ENCODE measurements at regions not wholly inside any gene's neighbourhood (a gene's known extent, or its start where the extent isn't known, plus 50 kb on each side); places are given as distances from the start of the nearest gene placed in this dataset.
"Not testable (repeated sequence)": the region's sequence is repeated elsewhere in the genome, so short reads cannot be mapped to it uniquely, and the experiment has no call there.

- no peak for DNase-seq (ENCODE audit: low read depth in 1 of 2, low spot score in 1 of 2)
- no peak for TF ChIP-seq JUND (IDR thresholded peaks at IDR 0.05; ENCODE audit: low read depth)
Measured at GRCh38 chr14:22194664-22195063, 394.4 kb downstream of the DAD1 start.

GRCh38 chr14:22190411-22191191 is 398.4 kb downstream of the DAD1 start:
- TF ChIP-seq JUND (IDR thresholded peaks at IDR 0.05; ENCODE audit: low read depth), result no peak
- in situ Hi-C loops (cut with HindIII; ENCODE audit: low pct_unique_long_range_greater_than_20kb, low sequenced_read_pairs), result no loop called here
- DNase-seq (ENCODE audit: low read depth in 1 of 2, low spot score in 1 of 2), result no peak

More at GRCh38 chr14:22194664-22195063, 394.4 kb downstream of the DAD1 start:
- in situ Hi-C loops (cut with HindIII; ENCODE audit: low pct_unique_long_range_greater_than_20kb, low sequenced_read_pairs), result no loop called here

- no peak for TF ChIP-seq JUND (IDR thresholded peaks at IDR 0.05; ENCODE audit: low read depth)
- DNase-seq (ENCODE audit: low read depth in 1 of 2, low spot score in 1 of 2), result no peak
- in situ Hi-C loops (cut with HindIII; ENCODE audit: low pct_unique_long_range_greater_than_20kb, low sequenced_read_pairs), result no loop called here
Measured at GRCh38 chr14:22189881-22190280, 399.1 kb downstream of the DAD1 start.

GRCh38 chr14:22188318-22188717 is 400.7 kb downstream of the DAD1 start:
- in situ Hi-C loops (cut with HindIII; ENCODE audit: low pct_unique_long_range_greater_than_20kb, low sequenced_read_pairs), result no loop called here
- DNase-seq (ENCODE audit: low read depth in 1 of 2, low spot score in 1 of 2), result no peak
- TF ChIP-seq JUND (IDR thresholded peaks at IDR 0.05; ENCODE audit: low read depth), result no peak

GRCh38 chr14:22185789-22186188 is 403.2 kb downstream of the DAD1 start:
- DNase-seq (ENCODE audit: low read depth in 1 of 2, low spot score in 1 of 2), result no peak
- in situ Hi-C loops (cut with HindIII; ENCODE audit: low pct_unique_long_range_greater_than_20kb, low sequenced_read_pairs), result no loop called here
- TF ChIP-seq JUND (IDR thresholded peaks at IDR 0.05; ENCODE audit: low read depth), result no peak

GRCh38 chr14:22185191-22185590 is 403.8 kb downstream of the DAD1 start:
- peak in 1 of 2 experiments; percentile 20 for DNase-seq (ENCODE audit: low read depth in 1 of 2, low spot score in 1 of 2)
- no peak for TF ChIP-seq JUND (IDR thresholded peaks at IDR 0.05; ENCODE audit: low read depth)
- in situ Hi-C loops (cut with HindIII; ENCODE audit: low pct_unique_long_range_greater_than_20kb, low sequenced_read_pairs), result no loop called here

- TF ChIP-seq JUND (IDR thresholded peaks at IDR 0.05; ENCODE audit: low read depth), result no peak
Measured at GRCh38 chr14:22184830-22185168, 404.2 kb downstream of the DAD1 start.

GRCh38 chr14:22184157-22184829 is 404.7 kb downstream of the DAD1 start:
- in situ Hi-C loops (cut with HindIII; ENCODE audit: low pct_unique_long_range_greater_than_20kb, low sequenced_read_pairs), result no loop called here

More at GRCh38 chr14:22184830-22185168, 404.2 kb downstream of the DAD1 start:
- DNase-seq (ENCODE audit: low read depth in 1 of 2, low spot score in 1 of 2), result no peak
- in situ Hi-C loops (cut with HindIII; ENCODE audit: low pct_unique_long_range_greater_than_20kb, low sequenced_read_pairs), result no loop called here

GRCh38 chr14:22180045-22180444 is 409.0 kb downstream of the DAD1 start:
- in situ Hi-C loops (cut with HindIII; ENCODE audit: low pct_unique_long_range_greater_than_20kb, low sequenced_read_pairs), result no loop called here
- TF ChIP-seq JUND (IDR thresholded peaks at IDR 0.05; ENCODE audit: low read depth), result no peak
- DNase-seq (ENCODE audit: low read depth in 1 of 2, low spot score in 1 of 2), result no peak

More at GRCh38 chr14:22184157-22184829, 404.7 kb downstream of the DAD1 start:
- DNase-seq (ENCODE audit: low read depth in 1 of 2, low spot score in 1 of 2), result no peak
- TF ChIP-seq JUND (IDR thresholded peaks at IDR 0.05; ENCODE audit: low read depth), result no peak

- in situ Hi-C loops (cut with HindIII; ENCODE audit: low pct_unique_long_range_greater_than_20kb, low sequenced_read_pairs), result no loop called here
- no peak for DNase-seq (ENCODE audit: low read depth in 1 of 2, low spot score in 1 of 2)
- no peak for TF ChIP-seq JUND (IDR thresholded peaks at IDR 0.05; ENCODE audit: low read depth)
Measured at GRCh38 chr14:22179190-22179589, 409.8 kb downstream of the DAD1 start.

- in situ Hi-C loops (cut with HindIII; ENCODE audit: low pct_unique_long_range_greater_than_20kb, low sequenced_read_pairs), result no loop called here
- no peak for TF ChIP-seq JUND (IDR thresholded peaks at IDR 0.05; ENCODE audit: low read depth)
- no peak for DNase-seq (ENCODE audit: low read depth in 1 of 2, low spot score in 1 of 2)
Measured at GRCh38 chr14:22178333-22178839, 410.6 kb downstream of the DAD1 start.

- TF ChIP-seq JUND (IDR thresholded peaks at IDR 0.05; ENCODE audit: low read depth), result no peak
- in situ Hi-C loops (cut with HindIII; ENCODE audit: low pct_unique_long_range_greater_than_20kb, low sequenced_read_pairs), result no loop called here
- no peak for DNase-seq (ENCODE audit: low read depth in 1 of 2, low spot score in 1 of 2)
Measured at GRCh38 chr14:22177870-22178269, 411.2 kb downstream of the DAD1 start.

GRCh38 chr14:22176957-22177356 is 412.1 kb downstream of the DAD1 start:
- TF ChIP-seq JUND (IDR thresholded peaks at IDR 0.05; ENCODE audit: low read depth), result no peak
- DNase-seq (ENCODE audit: low read depth in 1 of 2, low spot score in 1 of 2), result no peak
- in situ Hi-C loops (cut with HindIII; ENCODE audit: low pct_unique_long_range_greater_than_20kb, low sequenced_read_pairs), result no loop called here

GRCh38 chr14:22175278-22175558 is 413.8 kb downstream of the DAD1 start:
- DNase-seq (ENCODE audit: low read depth in 1 of 2, low spot score in 1 of 2); in situ Hi-C loops (cut with HindIII; ENCODE audit: low pct_unique_long_range_greater_than_20kb, low sequenced_read_pairs): not testable (repeated sequence)
